Muscle layer of colon (tissue), 2 donors: ENCODE measurements at regions not wholly inside any gene's neighbourhood (a gene's known extent, or its start where the extent isn't known, plus 50 kb on each side); places are given as distances from the start of the nearest gene placed in this dataset.

Experiments used
- H3K27ac ChIP-seq: one replicate; pipeline ENCODE4 v1.7.0; 2013; ENCODE audit warnings: low read depth, mild to moderate bottlenecking, low read length, moderate library complexity
- H3K27me3 ChIP-seq, 2 donors: one replicate each; pipeline ENCODE4 v1.7.0; 2013; ENCODE audit warnings: low read length in 2 of 2, mild to moderate bottlenecking in 2 of 2; ENCODE audit not compliant: insufficient read depth in 2 of 2, control insufficient read depth in 1 of 2
- H3K36me3 ChIP-seq: one replicate; pipeline ENCODE4 v1.7.0; 2013; ENCODE audit warnings: mild to moderate bottlenecking, low read length; ENCODE audit not compliant: insufficient read depth
- H3K4me1 ChIP-seq: one replicate; pipeline ENCODE4 v1.7.0; 2013; ENCODE audit warnings: mild to moderate bottlenecking, low read length; ENCODE audit not compliant: insufficient read depth
- H3K4me3 ChIP-seq, 2 donors: one replicate each; pipeline ENCODE4 v1.7.0; 2013; ENCODE audit warnings: low read length in 2 of 2, low read depth in 1 of 2, mild to moderate bottlenecking in 1 of 2, moderate library complexity in 1 of 2
- H3K9ac ChIP-seq: one replicate; pipeline ENCODE4 v1.7.0; 2013; ENCODE audit warnings: low read length
- H3K9me3 ChIP-seq: one replicate; pipeline ENCODE4 v1.7.0; 2013; ENCODE audit warnings: mild to moderate bottlenecking, low read length
- donor health status: abdominal sarcoma.
- donor health status: Adenocarcinoma of cecum.

- Histone ChIP-seq H3K9ac (no peak overlapping the region), H3K36me3 (no peaks in the 10 kb centered on the region), H3K9me3 (no peaks in the 10 kb centered on the region), H3K27ac (no peak overlapping the region), H3K4me1 (no peaks in the 10 kb centered on the region), H3K27me3 (no peaks in the 10 kb centered on the region), H3K4me3 (no peak overlapping the region)
These were observed 275.4 kb downstream of the GLRX3 start for GRCh38 chr10:130411496-130412085.

- Histone ChIP-seq H3K4me3 (no peak overlapping the region), H3K9me3 (no peaks in the 10 kb centered on the region), H3K27me3 (no peaks in the 10 kb centered on the region), H3K4me1 (no peaks in the 10 kb centered on the region), H3K36me3 (no peaks in the 10 kb centered on the region), H3K9ac (no peak overlapping the region), H3K27ac (no peak overlapping the region)
These were observed 276.1 kb downstream of the GLRX3 start for GRCh38 chr10:130412317-130412716.

GRCh38 chr10:130416334-130417150, 280.4 kb downstream of the GLRX3 start:
- H3K27ac ChIP-seq, result no peak overlapping the region
- H3K4me1 ChIP-seq, result no peaks in the 10 kb centered on the region
- H3K4me3 ChIP-seq, result no peak overlapping the region
- no peaks in the 10 kb centered on the region for H3K36me3 ChIP-seq
- no peaks in the 10 kb centered on the region for H3K9me3 ChIP-seq
- H3K9ac ChIP-seq, result no peak overlapping the region
- H3K27me3 ChIP-seq, result no peaks in the 10 kb centered on the region

GRCh38 chr10:130418731-130419130, 282.5 kb downstream of the GLRX3 start:
- H3K36me3 ChIP-seq, result no peaks in the 10 kb centered on the region
- H3K4me3 ChIP-seq, result no peak overlapping the region

GRCh38 chr10:130421909-130422308, 285.7 kb downstream of the GLRX3 start:
- H3K27ac ChIP-seq, result no peak overlapping the region
- no peaks in the 10 kb centered on the region for H3K9me3 ChIP-seq
- H3K4me1 ChIP-seq, result no peaks in the 10 kb centered on the region
- H3K4me3 ChIP-seq, result no peak overlapping the region
- H3K9ac ChIP-seq, result no peak overlapping the region
- no peaks in the 10 kb centered on the region for H3K27me3 ChIP-seq
- no peaks in the 10 kb centered on the region for H3K36me3 ChIP-seq

More at GRCh38 chr10:130418731-130419130, 282.5 kb downstream of the GLRX3 start:
- no peak overlapping the region for H3K27ac ChIP-seq
- no peaks in the 10 kb centered on the region for H3K27me3 ChIP-seq
- no peak overlapping the region for H3K9ac ChIP-seq
- no peaks in the 10 kb centered on the region for H3K9me3 ChIP-seq
- H3K4me1 ChIP-seq, result no peaks in the 10 kb centered on the region

- H3K9ac ChIP-seq, result no peak overlapping the region
- H3K4me3 ChIP-seq, result no peak overlapping the region
- no peaks in the 10 kb centered on the region for H3K4me1 ChIP-seq
- no peaks in the 10 kb centered on the region for H3K27me3 ChIP-seq
- no peak overlapping the region for H3K27ac ChIP-seq
- no peaks in the 10 kb centered on the region for H3K9me3 ChIP-seq
- no peaks in the 10 kb centered on the region for H3K36me3 ChIP-seq
These were observed 286.5 kb downstream of the GLRX3 start for GRCh38 chr10:130422366-130423324.

- no peaks in the 10 kb centered on the region for H3K36me3 ChIP-seq
- H3K4me1 ChIP-seq, result no peaks in the 10 kb centered on the region
- no peak overlapping the region for H3K9ac ChIP-seq
- no peak overlapping the region for H3K27ac ChIP-seq
- H3K27me3 ChIP-seq, result no peaks in the 10 kb centered on the region
- H3K4me3 ChIP-seq, result no peak overlapping the region
- H3K9me3 ChIP-seq, result no peaks in the 10 kb centered on the region
These were observed 287.5 kb downstream of the GLRX3 start for GRCh38 chr10:130423455-130424305.

GRCh38 chr10:130424418-130424817, 288.2 kb downstream of the GLRX3 start:
- no peak overlapping the region for H3K27ac ChIP-seq
- no peak overlapping the region for H3K9ac ChIP-seq
- no peaks in the 10 kb centered on the region for H3K9me3 ChIP-seq
- no peak overlapping the region for H3K4me3 ChIP-seq
- H3K4me1 ChIP-seq, result no peaks in the 10 kb centered on the region
- no peaks in the 10 kb centered on the region for H3K27me3 ChIP-seq
- no peaks in the 10 kb centered on the region for H3K36me3 ChIP-seq

GRCh38 chr10:130425169-130425568, 289.0 kb downstream of the GLRX3 start:
- Histone ChIP-seq H3K27ac (no peak overlapping the region), H3K36me3 (no peaks in the 10 kb centered on the region), H3K27me3 (no peaks in the 10 kb centered on the region), H3K4me3 (no peak overlapping the region), H3K9ac (no peak overlapping the region), H3K9me3 (no peaks in the 10 kb centered on the region), H3K4me1 (no peaks in the 10 kb centered on the region)

- no peak overlapping the region for H3K4me3 ChIP-seq
- no peaks in the 10 kb centered on the region for H3K27me3 ChIP-seq
- H3K9ac ChIP-seq, result no peak overlapping the region
- H3K9me3 ChIP-seq, result no peaks in the 10 kb centered on the region
- H3K4me1 ChIP-seq, result no peaks in the 10 kb centered on the region
- H3K27ac ChIP-seq, result no peak overlapping the region
- no peaks in the 10 kb centered on the region for H3K36me3 ChIP-seq
These were observed 289.8 kb downstream of the GLRX3 start for GRCh38 chr10:130425881-130426435.
